ENCODE measurements at regions not wholly inside any gene's neighbourhood (a gene's known extent, or its start where the extent isn't known, plus 50 kb on each side); places are given as distances from the start of the nearest gene placed in this dataset.

DNA sequence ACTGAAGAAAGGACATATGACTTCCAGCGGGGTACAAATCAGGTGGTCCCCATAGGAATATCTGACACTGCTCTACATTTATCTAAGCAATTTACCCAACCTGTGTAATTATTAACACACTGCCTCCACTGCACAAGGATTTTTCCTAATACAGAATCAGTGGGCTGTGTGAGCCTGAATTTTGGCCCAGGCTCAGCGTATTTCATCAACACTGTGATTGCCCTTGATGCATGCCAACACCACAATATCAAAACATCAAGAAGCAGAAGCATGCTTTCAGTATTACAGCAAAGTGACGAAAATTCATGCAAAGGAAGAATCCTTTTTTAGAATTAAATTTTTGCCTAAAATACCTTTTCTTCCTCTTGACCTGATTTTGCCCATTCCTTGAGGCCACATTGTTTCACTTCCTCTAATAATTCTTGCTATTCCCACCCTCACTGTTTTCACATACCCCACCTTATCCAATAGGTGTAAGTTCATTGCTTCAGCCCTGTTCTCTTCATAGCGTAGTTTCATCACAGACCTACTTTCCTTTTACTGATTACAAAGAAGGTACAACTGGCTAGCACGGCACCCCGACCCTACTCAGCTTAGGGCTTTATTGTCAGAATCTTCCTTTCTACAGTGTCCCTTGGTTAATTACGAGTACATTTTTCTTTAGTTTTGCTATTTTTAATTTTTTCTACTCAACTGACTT lies 83.7 kb upstream of the PTCHD4 start:
- ChIA-PET CTCF (no interaction called here), POLR2A (no interaction called here)
- Histone ChIP-seq H3K4me1 (ENCODE audit: control insufficient read depth in 2 of 2, insufficient read depth in 2 of 2, low read length in 2 of 2) (no peaks in the 10 kb centered on the region), H3K36me3 (ENCODE audit: control insufficient read depth in 2 of 3, insufficient read depth in 3 of 3, low read length in 3 of 3) (no peaks in the 10 kb centered on the region), H3K27ac (ENCODE audit: low read depth, low read length) (no peak overlapping the region), H3K9me3 (ENCODE audit: control insufficient read depth in 2 of 3, low read length in 3 of 3) (no peaks in the 10 kb centered on the region), H3K27me3 (ENCODE audit: control insufficient read depth in 2 of 2, insufficient read depth in 2 of 2, low read length in 2 of 2) (no peaks in the 10 kb centered on the region), H3K4me3 (ENCODE audit: low read length) (no peak overlapping the region)
- intact Hi-C loops (cut with micrococcal nuclease) = no loop called here
- Mint-ChIP-seq H3K27me3 (no peaks in the 10 kb centered on the region), H3K4me3 (no peak overlapping the region), H3K9me3 (peaks cover 0 to 5% (median 0%) of the 10 kb centered on the region in 11 donors), H3K27ac (no peak overlapping the region), H3K4me1 (no peaks in the 10 kb centered on the region), H3K36me3 (no peaks in the 10 kb centered on the region)
- DNase-seq = no peak
- ATAC-seq = no peak

DNA sequence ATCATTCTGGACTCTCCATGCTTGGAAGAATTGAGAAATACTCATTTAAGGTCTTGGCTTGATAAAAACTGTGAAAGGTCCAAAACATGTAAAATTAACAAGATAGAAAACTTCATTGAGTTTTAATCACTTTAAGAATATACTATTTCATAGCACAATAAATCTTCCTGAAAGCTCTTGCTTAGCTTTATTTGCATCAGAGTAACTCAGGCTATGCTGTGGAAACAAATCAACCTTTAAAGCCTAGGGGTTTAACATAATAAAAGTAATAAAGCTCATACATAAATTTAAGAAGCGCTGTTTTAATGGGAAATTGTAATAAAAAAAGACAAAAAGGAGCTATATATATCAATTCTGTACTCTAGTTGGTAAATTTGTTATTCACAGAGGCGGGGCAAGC lies 77.2 kb upstream of the PTCHD4 start:
- Histone ChIP-seq H3K4me1 (ENCODE audit: control insufficient read depth in 2 of 2, insufficient read depth in 2 of 2, low read length in 2 of 2) (no peaks in the 10 kb centered on the region), H3K9me3 (ENCODE audit: control insufficient read depth in 2 of 3, low read length in 3 of 3) (no peaks in the 10 kb centered on the region), H3K27ac (ENCODE audit: low read depth, low read length) (no peak overlapping the region), H3K27me3 (ENCODE audit: control insufficient read depth in 2 of 2, insufficient read depth in 2 of 2, low read length in 2 of 2) (no peaks in the 10 kb centered on the region), H3K36me3 (ENCODE audit: control insufficient read depth in 2 of 3, insufficient read depth in 3 of 3, low read length in 3 of 3) (no peaks in the 10 kb centered on the region), H3K4me3 (ENCODE audit: low read length) (no peak overlapping the region)
- Mint-ChIP-seq H3K27ac (no peak overlapping the region), H3K9me3 (no peaks in the 10 kb centered on the region), H3K27me3 (no peaks in the 10 kb centered on the region), H3K4me3 (no peak overlapping the region), H3K4me1 (no peaks in the 10 kb centered on the region), H3K36me3 (no peaks in the 10 kb centered on the region)
- DNase-seq = no peak
- ChIA-PET CTCF (no interaction called here), POLR2A (no interaction called here)
- ATAC-seq = no peak
- intact Hi-C loops (cut with micrococcal nuclease) = no loop called here

DNA sequence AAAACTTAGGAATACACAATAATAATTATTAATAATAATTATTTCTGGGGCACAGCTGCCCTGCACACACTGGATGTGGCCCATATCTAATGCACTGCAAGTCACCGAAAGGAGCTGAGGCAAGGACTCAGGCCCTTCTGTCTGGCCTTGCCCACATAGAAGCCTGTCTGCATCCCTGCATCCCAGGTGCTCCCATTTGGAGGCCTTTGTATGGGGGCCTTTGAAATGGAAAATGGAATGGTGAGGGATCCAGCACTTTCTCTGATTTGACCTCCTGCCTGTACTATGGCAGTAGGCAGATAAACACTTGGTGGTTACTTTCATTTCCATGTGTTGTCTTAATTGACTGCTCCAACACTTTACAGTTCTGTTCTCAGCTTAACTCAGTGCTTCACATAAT lies 75.7 kb upstream of the PTCHD4 start:
- Histone ChIP-seq H3K36me3 (ENCODE audit: control insufficient read depth in 2 of 3, insufficient read depth in 3 of 3, low read length in 3 of 3) (no peaks in the 10 kb centered on the region), H3K4me3 (ENCODE audit: low read length) (no peak overlapping the region), H3K27ac (ENCODE audit: low read depth, low read length) (no peak overlapping the region), H3K4me1 (ENCODE audit: control insufficient read depth in 2 of 2, insufficient read depth in 2 of 2, low read length in 2 of 2) (no peaks in the 10 kb centered on the region), H3K9me3 (ENCODE audit: control insufficient read depth in 2 of 3, low read length in 3 of 3) (no peaks in the 10 kb centered on the region), H3K27me3 (ENCODE audit: control insufficient read depth in 2 of 2, insufficient read depth in 2 of 2, low read length in 2 of 2) (no peaks in the 10 kb centered on the region)
- Mint-ChIP-seq H3K9me3 (no peaks in the 10 kb centered on the region), H3K4me3 (no peak overlapping the region), H3K27me3 (no peaks in the 10 kb centered on the region), H3K27ac (no peak overlapping the region), H3K4me1 (no peaks in the 10 kb centered on the region), H3K36me3 (no peaks in the 10 kb centered on the region)
- DNase-seq (no peak), ATAC-seq (no peak)
- CTCF ChIA-PET = no interaction called here
- POLR2A ChIA-PET = no interaction called here
- intact Hi-C loops (cut with micrococcal nuclease) = no loop called here

DNA sequence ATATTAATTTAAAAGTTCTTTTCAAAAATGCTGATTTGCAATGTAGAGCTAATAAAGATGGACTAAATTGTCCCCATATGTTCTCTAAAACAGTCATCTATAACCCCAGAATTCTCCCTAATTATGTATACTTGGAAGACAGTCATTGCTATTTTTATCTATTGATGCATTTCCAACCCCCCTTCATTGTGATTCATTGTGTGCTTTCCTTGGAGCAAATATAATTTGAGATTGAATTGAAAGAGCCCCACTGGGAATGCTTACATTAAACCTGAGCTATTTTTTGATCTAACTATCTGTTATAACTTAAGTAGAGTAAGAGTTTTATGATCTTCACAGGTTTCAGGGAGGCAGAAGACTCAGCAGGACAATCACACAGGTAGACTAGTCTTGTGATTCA lies 73.7 kb upstream of the PTCHD4 start:
- Mint-ChIP-seq H3K36me3 (no peaks in the 10 kb centered on the region), H3K9me3 (peaks cover 0 to 4% (median 0%) of the 10 kb centered on the region in 11 donors), H3K4me3 (no peak overlapping the region), H3K4me1 (no peaks in the 10 kb centered on the region), H3K27ac (no peak overlapping the region), H3K27me3 (no peaks in the 10 kb centered on the region)
- H3K27me3 ChIP-seq (ENCODE audit: control insufficient read depth in 2 of 2, insufficient read depth in 2 of 2, low read length in 2 of 2) = no peaks in the 10 kb centered on the region
- DNase-seq = no peak
- no peaks in the 10 kb centered on the region for H3K4me1 ChIP-seq (ENCODE audit: control insufficient read depth in 2 of 2, insufficient read depth in 2 of 2, low read length in 2 of 2)
- no peak overlapping the region for H3K4me3 ChIP-seq (ENCODE audit: low read length)
- ChIA-PET POLR2A (no interaction called here), CTCF (no interaction called here)
- intact Hi-C loops (cut with micrococcal nuclease) = no loop called here
- ATAC-seq = no peak
- no peaks in the 10 kb centered on the region for H3K36me3 ChIP-seq (ENCODE audit: control insufficient read depth in 2 of 3, insufficient read depth in 3 of 3, low read length in 3 of 3)
- H3K27ac ChIP-seq (ENCODE audit: low read depth, low read length) = no peak overlapping the region
- no peaks in the 10 kb centered on the region for H3K9me3 ChIP-seq (ENCODE audit: control insufficient read depth in 2 of 3, low read length in 3 of 3)

DNA sequence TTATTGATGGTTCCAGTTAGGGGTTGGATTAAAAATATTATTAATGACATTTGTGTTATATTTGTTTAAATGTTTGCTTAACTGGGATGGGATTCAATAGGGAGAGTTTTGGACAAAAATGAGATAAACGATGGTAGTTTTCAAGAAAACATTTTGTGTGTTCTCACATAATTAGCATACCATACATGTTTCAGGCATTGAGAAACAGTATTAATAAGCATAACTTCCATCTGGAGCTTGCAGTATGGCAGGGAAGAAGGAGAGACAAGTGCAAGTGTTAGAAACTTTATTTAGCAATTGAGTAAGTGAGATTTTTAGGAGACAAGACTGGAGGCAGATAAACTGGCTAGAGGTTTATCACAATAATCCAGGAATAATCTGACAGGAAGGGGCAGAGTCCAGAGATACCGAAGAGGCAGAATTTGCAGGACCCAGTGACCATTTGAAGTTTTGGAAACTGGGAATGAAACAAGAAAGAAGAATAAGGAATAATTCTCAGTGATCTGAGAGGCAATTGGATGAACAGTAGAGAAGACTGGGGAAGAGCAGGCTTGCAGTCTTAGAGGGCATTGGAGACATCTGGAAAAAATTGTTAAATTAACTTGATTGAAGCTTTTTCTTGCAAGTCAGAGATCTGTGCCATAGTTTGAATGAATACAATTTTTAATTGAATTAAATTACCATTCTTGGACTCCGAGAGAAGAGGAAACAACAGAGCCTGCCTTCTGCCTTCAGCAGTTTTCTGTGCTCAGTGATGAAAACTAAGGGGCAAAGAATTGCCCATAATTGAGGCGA lies 73.0 kb upstream of the PTCHD4 start:
- H3K27ac ChIP-seq (ENCODE audit: low read depth, low read length) = no peak overlapping the region
- H3K36me3 ChIP-seq (ENCODE audit: control insufficient read depth in 2 of 3, insufficient read depth in 3 of 3, low read length in 3 of 3) = no peaks in the 10 kb centered on the region
- H3K27me3 ChIP-seq (ENCODE audit: control insufficient read depth in 2 of 2, insufficient read depth in 2 of 2, low read length in 2 of 2) = no peaks in the 10 kb centered on the region
- DNase-seq (no peak), ATAC-seq (no peak)
- H3K27ac Mint-ChIP-seq = no peak overlapping the region
- intact Hi-C loops (cut with micrococcal nuclease) = no loop called here
- H3K4me1 ChIP-seq (ENCODE audit: control insufficient read depth in 2 of 2, insufficient read depth in 2 of 2, low read length in 2 of 2) = no peaks in the 10 kb centered on the region
- no peaks in the 10 kb centered on the region for H3K27me3 Mint-ChIP-seq
- no peaks in the 10 kb centered on the region for H3K4me1 Mint-ChIP-seq
- peaks cover 0 to 7% (median 0%) of the 10 kb centered on the region in 11 donors for H3K9me3 Mint-ChIP-seq
- H3K4me3 Mint-ChIP-seq = no peak overlapping the region
- ChIA-PET POLR2A (no interaction called here), CTCF (no interaction called here)
- H3K9me3 ChIP-seq (ENCODE audit: control insufficient read depth in 2 of 3, low read length in 3 of 3) = no peaks in the 10 kb centered on the region
- no peak overlapping the region for H3K4me3 ChIP-seq (ENCODE audit: low read length)
- H3K36me3 Mint-ChIP-seq = no peaks in the 10 kb centered on the region

DNA sequence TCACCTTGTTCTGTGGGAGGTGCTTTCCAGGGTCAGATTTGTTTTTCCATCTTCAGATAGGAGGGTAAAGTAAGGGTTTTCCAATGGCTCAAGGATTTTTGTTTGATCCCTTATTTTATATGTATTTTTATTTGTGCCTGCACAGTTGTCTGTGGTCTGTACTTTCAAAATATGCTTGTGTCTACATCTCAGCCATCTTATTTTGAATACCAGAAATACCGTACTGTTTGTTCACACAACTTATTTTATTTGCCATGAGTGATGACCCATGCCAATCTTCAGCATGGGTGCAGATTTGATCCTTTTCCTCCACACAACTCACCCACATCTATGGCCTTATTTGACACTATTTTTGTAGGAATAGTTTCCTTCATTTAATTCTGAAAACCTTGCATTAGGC lies 72.2 kb upstream of the PTCHD4 start:
- Mint-ChIP-seq H3K4me1 (no peaks in the 10 kb centered on the region), H3K4me3 (no peak overlapping the region), H3K27ac (no peak overlapping the region), H3K36me3 (no peaks in the 10 kb centered on the region), H3K27me3 (no peaks in the 10 kb centered on the region), H3K9me3 (peaks cover 0 to 7% (median 0%) of the 10 kb centered on the region in 11 donors)
- Histone ChIP-seq H3K4me3 (ENCODE audit: low read length) (no peak overlapping the region), H3K4me1 (ENCODE audit: control insufficient read depth in 2 of 2, insufficient read depth in 2 of 2, low read length in 2 of 2) (no peaks in the 10 kb centered on the region), H3K27me3 (ENCODE audit: control insufficient read depth in 2 of 2, insufficient read depth in 2 of 2, low read length in 2 of 2) (no peaks in the 10 kb centered on the region), H3K27ac (ENCODE audit: low read depth, low read length) (no peak overlapping the region), H3K9me3 (ENCODE audit: control insufficient read depth in 2 of 3, low read length in 3 of 3) (no peaks in the 10 kb centered on the region), H3K36me3 (ENCODE audit: control insufficient read depth in 2 of 3, insufficient read depth in 3 of 3, low read length in 3 of 3) (no peaks in the 10 kb centered on the region)
- ATAC-seq (no peak), DNase-seq (no peak)
- ChIA-PET POLR2A (no interaction called here), CTCF (no interaction called here)
- intact Hi-C loops (cut with micrococcal nuclease) = no loop called here

DNA sequence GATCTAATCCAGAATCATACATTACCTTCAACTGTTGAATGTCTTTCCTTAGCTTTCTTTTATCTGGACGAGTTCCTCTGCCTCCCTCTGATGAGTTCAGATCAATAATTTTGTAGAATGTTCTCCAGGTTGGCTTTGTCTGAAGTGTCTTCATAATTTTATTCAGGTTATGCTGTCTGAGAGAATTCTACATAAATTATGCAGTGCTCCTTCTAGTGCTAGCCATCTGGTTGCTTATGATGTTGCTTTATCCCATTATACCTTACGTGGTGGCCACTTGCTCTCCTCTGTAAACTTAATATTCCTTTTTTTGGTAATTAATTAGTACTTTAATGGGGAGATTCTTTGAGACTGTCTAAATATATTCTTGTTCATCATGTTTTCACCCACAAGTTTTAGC lies 67.7 kb upstream of the PTCHD4 start:
- Histone ChIP-seq H3K9me3 (ENCODE audit: control insufficient read depth in 2 of 3, low read length in 3 of 3) (no peaks in the 10 kb centered on the region), H3K4me3 (ENCODE audit: low read length) (no peak overlapping the region), H3K36me3 (ENCODE audit: control insufficient read depth in 2 of 3, insufficient read depth in 3 of 3, low read length in 3 of 3) (no peaks in the 10 kb centered on the region), H3K27ac (ENCODE audit: low read depth, low read length) (no peak overlapping the region), H3K27me3 (ENCODE audit: control insufficient read depth in 2 of 2, insufficient read depth in 2 of 2, low read length in 2 of 2) (no peaks in the 10 kb centered on the region), H3K4me1 (ENCODE audit: control insufficient read depth in 2 of 2, insufficient read depth in 2 of 2, low read length in 2 of 2) (no peaks in the 10 kb centered on the region)
- no peaks in the 10 kb centered on the region for H3K27me3 Mint-ChIP-seq
- POLR2A ChIA-PET = no interaction called here
- H3K9me3 Mint-ChIP-seq = peaks cover 0 to 7% (median 0%) of the 10 kb centered on the region in 11 donors
- H3K4me3 Mint-ChIP-seq = no peak overlapping the region
- CTCF ChIA-PET = no interaction called here
- ATAC-seq (no peak), DNase-seq (no peak)
- intact Hi-C loops (cut with micrococcal nuclease) = no loop called here
- H3K4me1 Mint-ChIP-seq = no peaks in the 10 kb centered on the region
- H3K27ac Mint-ChIP-seq = no peak overlapping the region
- no peaks in the 10 kb centered on the region for H3K36me3 Mint-ChIP-seq
